ENCODE measurements at regions not wholly inside any gene's neighbourhood (a gene's known extent, or its start where the extent isn't known, plus 50 kb on each side); places are given as distances from the start of the nearest gene placed in this dataset.

DNA sequence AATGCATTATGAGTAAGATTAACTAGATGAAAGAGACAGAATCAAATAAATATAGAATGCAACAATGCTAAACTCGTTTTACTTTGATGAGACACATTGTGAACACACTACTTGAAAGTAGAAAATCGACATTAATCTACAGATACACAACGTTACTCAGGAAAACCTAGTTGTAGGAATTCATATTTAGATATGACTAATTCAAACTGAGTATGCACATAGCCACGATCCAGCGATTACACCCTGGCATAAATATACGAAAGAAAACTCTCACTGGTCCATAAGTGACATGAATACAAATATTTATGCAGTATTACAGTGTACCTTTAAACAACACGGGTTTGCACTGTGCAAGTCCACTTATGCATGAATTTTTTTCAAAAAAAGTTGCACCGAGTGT, 485.6 kb downstream of the TMX3 start:
- WGBS, 2 donors (ENCODE audit: low coverage in 1 of 2): 65 to 73% methylated on average over 8 of the region's 8 CpGs
- in situ Hi-C loops (cut with MboI; ENCODE audit: low pct_ligation_motif_present in 1 of 4, low pct_unique_long_range_greater_than_20kb in 1 of 4, low sequenced_read_pairs in 3 of 4) (no loop called here), intact Hi-C loops (cut with DNase I; ENCODE audit: low total_unique reads) (no loop called here)
- TF ChIP-seq POLR2AphosphoS5 (IDR thresholded peaks at IDR 0.05) (no peak), POLR2A (IDR thresholded peaks at IDR 0.05) (no peak), EP300 (IDR thresholded peaks at IDR 0.05; ENCODE audit: low read depth) (no peak)
- TF ChIP-seq, protein P1, sequence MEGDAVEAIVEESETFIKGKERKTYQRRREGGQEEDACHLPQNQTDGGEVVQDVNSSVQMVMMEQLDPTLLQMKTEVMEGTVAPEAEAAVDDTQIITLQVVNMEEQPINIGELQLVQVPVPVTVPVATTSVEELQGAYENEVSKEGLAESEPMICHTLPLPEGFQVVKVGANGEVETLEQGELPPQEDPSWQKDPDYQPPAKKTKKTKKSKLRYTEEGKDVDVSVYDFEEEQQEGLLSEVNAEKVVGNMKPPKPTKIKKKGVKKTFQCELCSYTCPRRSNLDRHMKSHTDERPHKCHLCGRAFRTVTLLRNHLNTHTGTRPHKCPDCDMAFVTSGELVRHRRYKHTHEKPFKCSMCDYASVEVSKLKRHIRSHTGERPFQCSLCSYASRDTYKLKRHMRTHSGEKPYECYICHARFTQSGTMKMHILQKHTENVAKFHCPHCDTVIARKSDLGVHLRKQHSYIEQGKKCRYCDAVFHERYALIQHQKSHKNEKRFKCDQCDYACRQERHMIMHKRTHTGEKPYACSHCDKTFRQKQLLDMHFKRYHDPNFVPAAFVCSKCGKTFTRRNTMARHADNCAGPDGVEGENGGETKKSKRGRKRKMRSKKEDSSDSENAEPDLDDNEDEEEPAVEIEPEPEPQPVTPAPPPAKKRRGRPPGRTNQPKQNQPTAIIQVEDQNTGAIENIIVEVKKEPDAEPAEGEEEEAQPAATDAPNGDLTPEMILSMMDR (IDR thresholded peaks at IDR 0.05): no peak
- Histone ChIP-seq H3K27me3 (no peaks in the 10 kb centered on the region), H3K36me3 (no peaks in the 10 kb centered on the region), H3K9me3 (no peaks in the 10 kb centered on the region), H3K27ac (no peak overlapping the region), H3K4me1 (no peaks in the 10 kb centered on the region), H3K4me3 (no peak overlapping the region)
- no peak for DNase-seq

GRCh38 chr18:68221111-68221724, 493.7 kb downstream of the TMX3 start:
- no peaks in the 10 kb centered on the region for H3K36me3 ChIP-seq
- no peaks in the 10 kb centered on the region for H3K9me3 ChIP-seq
- H3K4me3 ChIP-seq: no peak overlapping the region
- TF ChIP-seq POLR2A (IDR thresholded peaks at IDR 0.05) (no peak), EP300 (IDR thresholded peaks at IDR 0.05; ENCODE audit: low read depth) (no peak), POLR2AphosphoS5 (IDR thresholded peaks at IDR 0.05) (no peak)
- TF ChIP-seq, protein P1 (IDR thresholded peaks at IDR 0.05): no peak
- H3K27ac ChIP-seq: no peak overlapping the region
- H3K4me1 ChIP-seq: no peaks in the 10 kb centered on the region
- 47 to 48% methylated on average over 1 of the region's 1 CpG for WGBS, 2 donors (ENCODE audit: low coverage in 1 of 2)
- in situ Hi-C loops (cut with MboI; ENCODE audit: low pct_ligation_motif_present in 1 of 4, low pct_unique_long_range_greater_than_20kb in 1 of 4, low sequenced_read_pairs in 3 of 4): no loop called here
- H3K27me3 ChIP-seq: no peaks in the 10 kb centered on the region
- DNase-seq: no peak
- intact Hi-C loops (cut with DNase I; ENCODE audit: low total_unique reads): no loop called here

DNA sequence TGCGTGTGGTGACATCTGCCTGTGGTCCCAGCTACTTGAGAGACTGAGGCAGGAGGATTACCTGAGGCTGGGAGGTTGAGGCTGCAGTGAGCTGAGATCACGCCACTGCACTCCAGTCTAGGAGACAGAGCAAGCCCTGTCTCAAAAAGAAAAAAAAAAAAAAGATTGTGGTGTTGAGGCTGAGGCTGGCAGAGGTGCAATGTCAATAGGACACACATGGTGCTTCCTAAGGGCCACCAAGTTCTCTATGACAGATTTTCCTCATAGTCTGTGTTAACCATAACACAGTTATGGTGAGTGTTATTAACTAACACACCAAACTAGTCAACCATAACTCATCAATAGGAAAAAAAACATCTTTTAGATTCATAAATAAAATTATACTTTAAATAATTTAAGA, 494.4 kb downstream of the TMX3 start:
- 49 to 60% methylated on average over 1 to 2 of the region's 2 CpGs for WGBS, 2 donors (ENCODE audit: low coverage in 1 of 2)
- in situ Hi-C loops (cut with MboI; ENCODE audit: low pct_ligation_motif_present in 1 of 4, low pct_unique_long_range_greater_than_20kb in 1 of 4, low sequenced_read_pairs in 3 of 4): no loop called here
- TF ChIP-seq POLR2A (IDR thresholded peaks at IDR 0.05) (no peak), EP300 (IDR thresholded peaks at IDR 0.05; ENCODE audit: low read depth) (no peak), POLR2AphosphoS5 (IDR thresholded peaks at IDR 0.05) (no peak)
- TF ChIP-seq, protein P1 (IDR thresholded peaks at IDR 0.05): no peak

GRCh38 chr18:68219872-68220271, 495.0 kb downstream of the TMX3 start:
- H3K27me3 ChIP-seq: no peaks in the 10 kb centered on the region
- in situ Hi-C loops (cut with MboI; ENCODE audit: low pct_ligation_motif_present in 1 of 4, low pct_unique_long_range_greater_than_20kb in 1 of 4, low sequenced_read_pairs in 3 of 4): no loop called here
- no peaks in the 10 kb centered on the region for H3K9me3 ChIP-seq
- no peaks in the 10 kb centered on the region for H3K36me3 ChIP-seq
- TF ChIP-seq POLR2A (IDR thresholded peaks at IDR 0.05) (no peak), EP300 (IDR thresholded peaks at IDR 0.05; ENCODE audit: low read depth) (no peak), POLR2AphosphoS5 (IDR thresholded peaks at IDR 0.05) (no peak)
- TF ChIP-seq, protein P1 (IDR thresholded peaks at IDR 0.05): no peak
- no peaks in the 10 kb centered on the region for H3K4me1 ChIP-seq
- no peak overlapping the region for H3K27ac ChIP-seq
- H3K4me3 ChIP-seq: no peak overlapping the region
- no peak for DNase-seq
- intact Hi-C loops (cut with DNase I; ENCODE audit: low total_unique reads): no loop called here

More for the DNA sequence above, 494.4 kb downstream of the TMX3 start:
- intact Hi-C loops (cut with DNase I; ENCODE audit: low total_unique reads): no loop called here
- Histone ChIP-seq H3K36me3 (no peaks in the 10 kb centered on the region), H3K27ac (no peak overlapping the region), H3K4me1 (no peaks in the 10 kb centered on the region), H3K9me3 (no peaks in the 10 kb centered on the region), H3K27me3 (no peaks in the 10 kb centered on the region), H3K4me3 (no peak overlapping the region)
- DNase-seq: no peak
